Astrocyte of the cerebellum (primary cell): ENCODE measurements at regions not wholly inside any gene's neighbourhood (a gene's known extent, or its start where the extent isn't known, plus 50 kb on each side); places are given as distances from the start of the nearest gene placed in this dataset.

Experiments
- DNase-seq: peaks from one replicate; pipeline ENCODE4 v3.0.0-alpha.2; 2011; ENCODE audit warnings: low read depth
- H3K4me3 ChIP-seq: 2 replicates; pipeline ENCODE4 v1.5.1; 2011; ENCODE audit warnings: mild to moderate bottlenecking, low read depth, low read length, moderate library complexity
- CTCF ChIP-seq: IDR thresholded peaks from 2 replicates; pipeline ENCODE4 v1.5.1; 2012; ENCODE audit warnings: low read length, low read depth, moderate library complexity, mild to moderate bottlenecking; ENCODE audit errors: missing control alignments
- in situ Hi-C: cut with HindIII; loops from 2 replicates; pipeline ENCODE4 v1.10.0; 2017; ENCODE audit warnings: low sequenced_read_pairs

GRCh38 chr10:62657244-62657835, 147.2 kb upstream of the ADO start:
- no peak overlapping the region for H3K4me3 ChIP-seq
- in situ Hi-C loops = no loop called here
- DNase-seq = no peak
- no peak for TF ChIP-seq CTCF

GRCh38 chr10:62658516-62658915, 146.0 kb upstream of the ADO start:
- no peak for DNase-seq
- in situ Hi-C loops = no loop called here
- no peak overlapping the region for H3K4me3 ChIP-seq
- no peak for TF ChIP-seq CTCF

GRCh38 chr10:62661143-62661542, 143.4 kb upstream of the ADO start:
- in situ Hi-C loops = no loop called here
- TF ChIP-seq CTCF = no peak
- no peak overlapping the region for H3K4me3 ChIP-seq
- DNase-seq = no peak

- TF ChIP-seq CTCF = no peak
- H3K4me3 ChIP-seq = no peak overlapping the region
- DNase-seq = no peak
- in situ Hi-C loops = no loop called here
Measured at GRCh38 chr10:62662486-62662885, 142.0 kb upstream of the ADO start.

- no peak for DNase-seq
- in situ Hi-C loops = no loop called here
- TF ChIP-seq CTCF = no peak
- H3K4me3 ChIP-seq = no peak overlapping the region
Measured at GRCh38 chr10:62665771-62666170, 138.7 kb upstream of the ADO start.

- in situ Hi-C loops = no loop called here
- no peak overlapping the region for H3K4me3 ChIP-seq
- TF ChIP-seq CTCF = no peak
- DNase-seq = no peak
Measured at GRCh38 chr10:62666275-62666674, 138.2 kb upstream of the ADO start.

- in situ Hi-C loops = no loop called here
- DNase-seq = no peak
- no peak for TF ChIP-seq CTCF
- H3K4me3 ChIP-seq = no peak overlapping the region
Measured at GRCh38 chr10:62669341-62669740, 135.2 kb upstream of the ADO start.
